ENCODE measurements at regions not wholly inside any gene's neighbourhood (a gene's known extent, or its start where the extent isn't known, plus 50 kb on each side); places are given as distances from the start of the nearest gene placed in this dataset.

- no peak overlapping the region for H3K4me3 ChIP-seq
- intact Hi-C loops (cut with DNase I), result no loop called here
- H3K4me1 ChIP-seq, result no peaks in the 10 kb centered on the region
- H3K27me3 ChIP-seq, result no peaks in the 10 kb centered on the region
- no peaks in the 10 kb centered on the region for H3K9me3 ChIP-seq
- DNase-seq (ENCODE audit: low spot score in 2 of 2), result no peak
- H3K27ac ChIP-seq, result no peak overlapping the region
- no peaks in the 10 kb centered on the region for H3K36me3 ChIP-seq
- no peak for TF ChIP-seq CTCF (IDR thresholded peaks at IDR 0.05)
These were observed 372.5 kb upstream of the GCFC2 start for GRCh38 chr2:76083248-76083647.

GRCh38 chr2:76082509-76082908 lies 371.8 kb upstream of the GCFC2 start:
- no peak overlapping the region for H3K4me3 ChIP-seq

GRCh38 chr2:76080154-76080553 lies 369.4 kb upstream of the GCFC2 start:
- no peak for TF ChIP-seq CTCF (IDR thresholded peaks at IDR 0.05)
- no peaks in the 10 kb centered on the region for H3K27me3 ChIP-seq
- no peak for DNase-seq (ENCODE audit: low spot score in 2 of 2)
- no peaks in the 10 kb centered on the region for H3K36me3 ChIP-seq
- no peak overlapping the region for H3K27ac ChIP-seq
- intact Hi-C loops (cut with DNase I), result no loop called here
- H3K4me3 ChIP-seq, result no peak overlapping the region
- no peaks in the 10 kb centered on the region for H3K4me1 ChIP-seq
- H3K9me3 ChIP-seq, result no peaks in the 10 kb centered on the region

More at GRCh38 chr2:76082509-76082908, 371.8 kb upstream of the GCFC2 start:
- Histone ChIP-seq H3K27me3 (no peaks in the 10 kb centered on the region), H3K4me1 (no peaks in the 10 kb centered on the region), H3K36me3 (no peaks in the 10 kb centered on the region), H3K27ac (no peak overlapping the region), H3K9me3 (no peaks in the 10 kb centered on the region)
- intact Hi-C loops (cut with DNase I), result no loop called here
- no peak for TF ChIP-seq CTCF (IDR thresholded peaks at IDR 0.05)
- DNase-seq (ENCODE audit: low spot score in 2 of 2), result no peak

GRCh38 chr2:76075126-76075525 lies 364.4 kb upstream of the GCFC2 start:
- no peaks in the 10 kb centered on the region for H3K9me3 ChIP-seq
- no peak overlapping the region for H3K4me3 ChIP-seq
- no peak for DNase-seq (ENCODE audit: low spot score in 2 of 2)
- H3K36me3 ChIP-seq, result no peaks in the 10 kb centered on the region
- intact Hi-C loops (cut with DNase I), result no loop called here
- no peaks in the 10 kb centered on the region for H3K4me1 ChIP-seq
- TF ChIP-seq CTCF (IDR thresholded peaks at IDR 0.05), result no peak
- no peak overlapping the region for H3K27ac ChIP-seq
- no peaks in the 10 kb centered on the region for H3K27me3 ChIP-seq

- no peak for DNase-seq (ENCODE audit: low spot score in 2 of 2)
- H3K27ac ChIP-seq, result no peak overlapping the region
- H3K9me3 ChIP-seq, result no peaks in the 10 kb centered on the region
- H3K27me3 ChIP-seq, result no peaks in the 10 kb centered on the region
- no peak overlapping the region for H3K4me3 ChIP-seq
- no peak for TF ChIP-seq CTCF (IDR thresholded peaks at IDR 0.05)
- no peaks in the 10 kb centered on the region for H3K4me1 ChIP-seq
- intact Hi-C loops (cut with DNase I), result no loop called here
- no peaks in the 10 kb centered on the region for H3K36me3 ChIP-seq
These were observed 363.4 kb upstream of the GCFC2 start for GRCh38 chr2:76073992-76074604.

- no peaks in the 10 kb centered on the region for H3K4me1 ChIP-seq
- DNase-seq (ENCODE audit: low spot score in 2 of 2), result no peak
- no peak overlapping the region for H3K4me3 ChIP-seq
- peaks cover 0 to 3% of the 10 kb centered on the region in 2 donors for H3K9me3 ChIP-seq
- intact Hi-C loops (cut with DNase I), result no loop called here
- no peaks in the 10 kb centered on the region for H3K36me3 ChIP-seq
- no peak overlapping the region for H3K27ac ChIP-seq
- H3K27me3 ChIP-seq, result no peaks in the 10 kb centered on the region
- no peak for TF ChIP-seq CTCF (IDR thresholded peaks at IDR 0.05)
These were observed 339.5 kb upstream of the GCFC2 start for GRCh38 chr2:76050196-76050595.

Data from ascending aorta (tissue), 2 donors.